Sigmoid colon (tissue), 3 donors: ENCODE measurements at regions not wholly inside any gene's neighbourhood (a gene's known extent, or its start where the extent isn't known, plus 50 kb on each side); places are given as distances from the start of the nearest gene placed in this dataset.

Source experiments
- CTCF ChIP-seq, 4 experiments: fragments of 450-650 bp in 3 of 4; fragments of 200-600 bp in 1 of 4; IDR thresholded peaks; one replicate each; pipeline ENCODE4 v1.5.1; 2016 to 2019; ENCODE audit warnings: antibody characterized with exemption in 4 of 4, mild to moderate bottlenecking in 3 of 4, moderate library complexity in 2 of 4
- POLR2A ChIP-seq, 2 donors: fragments of 450-650 bp; IDR thresholded peaks; one replicate each; pipeline ENCODE4 v1.6.1; 2016; ENCODE audit warnings: antibody characterized with exemption in 2 of 2, mild to moderate bottlenecking in 2 of 2, moderate library complexity in 2 of 2

DNA sequence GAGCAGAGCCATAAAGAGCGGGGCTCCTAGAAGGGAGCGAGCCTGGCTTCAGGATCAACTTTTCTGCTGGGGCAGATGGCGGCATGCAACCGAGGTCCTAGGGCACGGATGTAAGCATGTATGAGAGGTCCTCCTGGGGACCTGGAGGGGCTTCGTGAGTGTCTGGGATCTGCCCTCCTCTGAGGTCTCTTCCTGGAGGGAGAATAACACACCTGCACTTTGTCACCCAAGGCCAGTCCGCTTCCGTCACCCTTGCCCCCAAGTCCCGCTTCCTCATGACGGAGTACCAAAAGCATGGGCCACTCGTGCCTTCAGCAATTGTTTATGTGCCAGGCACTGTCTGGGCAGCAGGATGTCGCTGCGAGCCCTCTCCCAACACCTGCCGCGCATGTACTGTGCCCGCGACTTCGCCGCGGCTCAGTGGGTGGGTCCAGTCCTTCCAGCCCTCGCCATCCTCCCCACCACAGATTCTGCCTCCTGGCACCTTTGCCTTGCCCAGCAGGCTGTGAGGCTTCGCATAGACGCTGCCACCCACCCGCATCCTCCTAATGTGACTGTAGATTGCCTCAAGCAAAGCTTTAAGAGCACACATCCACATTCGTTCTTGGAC, 60.0 kb upstream of the TMPRSS2 start:
- no peak for TF ChIP-seq CTCF (IDR thresholded peaks at IDR 0.05)
- TF ChIP-seq POLR2A (IDR thresholded peaks at IDR 0.05), result no peak
